GM23248 (cell line): ENCODE measurements at regions not wholly inside any gene's neighbourhood (a gene's known extent, or its start where the extent isn't known, plus 50 kb on each side); places are given as distances from the start of the nearest gene placed in this dataset. TPM values are rescaled to one million over a fixed set of nuclear protein-coding genes. Genes with fewer than 3 reads are reported as not detected.
A peak's percentile ranks its signal among the peaks of the same experiment; 100 is the strongest.
"Not testable (repeated sequence)": the region's sequence is repeated elsewhere in the genome, so short reads cannot be mapped to it uniquely, and the experiment has no call there.

Experiments used
- DNase-seq: peaks from one replicate; pipeline ENCODE4 v3.0.0-alpha.2; 2015
- H2AFZ ChIP-seq: fragments of 200-600 bp; sonication (generic); 2 replicates; pipeline ENCODE4 v1.6.1; 2016; ENCODE audit warnings: antibody characterized with exemption
- H3F3A ChIP-seq: fragments of 200-600 bp; sonication (generic); 2 replicates; pipeline ENCODE4 v1.6.1; 2016; ENCODE audit warnings: mild to moderate bottlenecking, antibody characterized with exemption, mixed run types; ENCODE audit not compliant: insufficient read depth
- H3K27ac ChIP-seq: fragments of 200-600 bp; sonication (generic); 2 replicates; pipeline ENCODE4 v1.5.1; 2016; ENCODE audit warnings: mild to moderate bottlenecking
- H3K27me3 ChIP-seq: fragments of 200-600 bp; sonication (generic); replicated peaks from 2 replicates; pipeline ENCODE4 v1.6.1; 2016; ENCODE audit warnings: mild to moderate bottlenecking; ENCODE audit not compliant: insufficient read depth
- H3K36me3 ChIP-seq: fragments of 200-600 bp; sonication (generic); 2 replicates; pipeline ENCODE4 v1.6.1; 2016; ENCODE audit warnings: low read depth, mild to moderate bottlenecking
- H3K4me1 ChIP-seq: fragments of 200-600 bp; sonication (generic); 2 replicates; pipeline ENCODE4 v1.6.1; 2016; ENCODE audit warnings: mild to moderate bottlenecking; ENCODE audit not compliant: insufficient read depth
- H3K4me2 ChIP-seq: fragments of 200-600 bp; sonication (generic); one replicate; pipeline ENCODE4 v1.6.1; 2016; ENCODE audit warnings: mild to moderate bottlenecking; ENCODE audit not compliant: unreplicated experiment
- H3K4me3 ChIP-seq: fragments of 200-600 bp; sonication (generic); 2 replicates; pipeline ENCODE4 v1.5.1; 2016; ENCODE audit warnings: mild to moderate bottlenecking
- H3K79me2 ChIP-seq: fragments of 200-600 bp; sonication (generic); 2 replicates; pipeline ENCODE4 v1.6.1; 2016; ENCODE audit warnings: mild to moderate bottlenecking; ENCODE audit not compliant: insufficient read depth
- H3K9ac ChIP-seq: fragments of 200-600 bp; sonication (generic); 2 replicates; pipeline ENCODE4 v1.6.1; 2016; ENCODE audit warnings: mild to moderate bottlenecking
- H3K9me2 ChIP-seq: fragments of 200-600 bp; sonication (generic); 2 replicates; pipeline ENCODE4 v1.6.1; 2016; ENCODE audit warnings: mixed run types, mild to moderate bottlenecking, moderate library complexity; ENCODE audit not compliant: insufficient read depth
- H3K9me3 ChIP-seq: fragments of 200-600 bp; sonication (generic); one replicate; pipeline ENCODE4 v1.6.1; 2017; ENCODE audit warnings: low read depth
- H4K20me1 ChIP-seq: fragments of 200-600 bp; sonication (generic); 2 replicates; pipeline ENCODE4 v1.6.0; 2016; ENCODE audit not compliant: insufficient read depth
- WGBS, 2 experiments: methylation state at CpG; one replicate each; pipeline ENCODE4 v1.1.6; 2015 to 2017; ENCODE audit warnings: low lambda C conversion rate in 2 of 2, low coverage in 1 of 2; ENCODE audit errors: missing lambda C conversion rate in 2 of 2; 5-methylcytosine and 5-hydroxymethylcytosine counted together
- in situ Hi-C: fragments of 300-500 bp; cut with MboI; formaldehyde crosslinking; loops from 2 replicates; pipeline ENCODE4 v1.15.0; 2020
- small RNA-seq: library from RNA; depleted of rRNA; stranded (forward); fragments of <200 nt; gene quantifications from one replicate; pipeline ENCODE3, GENCODE V24; 2014; ENCODE audit warnings: low read depth, low replicate concordance

- H3K4me1 ChIP-seq, result peaks cover 11% of the 10 kb centered on the region
- H3K36me3 ChIP-seq, in situ Hi-C loops, H3F3A ChIP-seq, H3K9ac ChIP-seq, H3K79me2 ChIP-seq, H4K20me1 ChIP-seq, H3K9me2 ChIP-seq, H3K4me2 ChIP-seq, H2AFZ ChIP-seq, DNase-seq, H3K27ac ChIP-seq, H3K4me3 ChIP-seq, H3K27me3 ChIP-seq, H3K9me3 ChIP-seq: not testable (repeated sequence)
- WGBS, 2 experiments, result 82 to 89% methylated on average over 3 of the region's 3 CpGs
Observed at GRCh38 chr13:46451145-46451544, 64.1 kb upstream of the RUBCNL start.

- peaks cover 11% of the 10 kb centered on the region for H3K4me1 ChIP-seq
- H3K4me2 ChIP-seq, H3K79me2 ChIP-seq, H3K27ac ChIP-seq, H3K4me3 ChIP-seq, DNase-seq, H3K9ac ChIP-seq, H3K36me3 ChIP-seq, H4K20me1 ChIP-seq, H3F3A ChIP-seq, H3K27me3 ChIP-seq, H2AFZ ChIP-seq, in situ Hi-C loops, H3K9me3 ChIP-seq, H3K9me2 ChIP-seq: not testable (repeated sequence)
- 94 to 98% methylated on average over 2 of the region's 2 CpGs for WGBS, 2 experiments
Observed at GRCh38 chr13:46449949-46450348, 62.9 kb upstream of the RUBCNL start.

- in situ Hi-C loops, H3K79me2 ChIP-seq, H3K4me3 ChIP-seq, H3F3A ChIP-seq, H3K9ac ChIP-seq, H3K36me3 ChIP-seq, H3K4me2 ChIP-seq, H3K27me3 ChIP-seq, H4K20me1 ChIP-seq, H3K9me3 ChIP-seq, H3K9me2 ChIP-seq: not testable (repeated sequence)
- peak; percentile 59 for DNase-seq
- WGBS, 2 experiments, result 17 to 28% methylated on average over 3 to 4 of the region's 4 CpGs
- H2AFZ ChIP-seq, result peak overlapping the region; percentile 65
- H3K27ac ChIP-seq, result peak overlapping the region; percentile 50
- peaks cover 11% of the 10 kb centered on the region for H3K4me1 ChIP-seq
Observed at GRCh38 chr13:46448148-46448547, 61.1 kb upstream of the RUBCNL start.

- H3K4me1 ChIP-seq, H3K9me2 ChIP-seq, H3K4me3 ChIP-seq, H3K9ac ChIP-seq, H3K36me3 ChIP-seq, H3K4me2 ChIP-seq, H4K20me1 ChIP-seq, H3F3A ChIP-seq, H3K79me2 ChIP-seq, H3K27me3 ChIP-seq, H3K27ac ChIP-seq, in situ Hi-C loops, H3K9me3 ChIP-seq: not testable (repeated sequence)
- peak; percentile 3 for DNase-seq
- peak overlapping the region; percentile 41 for H2AFZ ChIP-seq
- 37 to 40% methylated on average over 38 to 40 of the region's 40 CpGs for WGBS, 2 experiments
Observed at GRCh38 chr13:46437808-46438404, 50.9 kb upstream of the RUBCNL start.

Small RNA genes in the stretch of these regions (small RNA-seq; reads per million reads assigned to genes)
- not detected for gene COX17P1
